K562 (cell line): ENCODE measurements at regions not wholly inside any gene's neighbourhood (a gene's known extent, or its start where the extent isn't known, plus 50 kb on each side); places are given as distances from the start of the nearest gene placed in this dataset.

Experiments
- ATAC-seq: fragments of 200-7000 bp; cut with Tn5 transposase; 3 replicates; pipeline ENCODE4 v1.9.1; 2020; ENCODE audit warnings: moderate library complexity
- BruUV-seq: library from RNA; stranded (reverse); fragments of 400-500 nt; replicated peaks from 2 replicates; lab custom pipeline; 2021; lab: Mats Ljungman, UMichigan
- CTCF ChIA-PET: fragments of 300-600 bp; formaldehyde crosslinking; extraction: SDS; loops from one replicate; lab custom pipeline; 2021; ENCODE audit warnings: low intra/inter-chr PET ratio; lab: Yijun Ruan, JAX
- POLR2A ChIA-PET: fragments of 300-600, 350-650 bp; sonication (Branson Sonifier 250); formaldehyde crosslinking; extraction: SDS; loops from one replicate; lab custom pipeline; 2021; ENCODE audit warnings: antibody characterized with exemption, inconsistent platforms; lab: Yijun Ruan, JAX
- DNase-seq, 4 experiments: peaks; one replicate each; pipeline versions ENCODE4 v3.0.0 to v3.0.0-alpha.2; 2011 to 2018; ENCODE audit warnings: low spot score in 3 of 4, mixed read lengths in 3 of 4; ENCODE audit errors: extremely low read depth in 1 of 4
- FAIRE-seq: peaks from 2 replicates; lab custom pipeline; 2011; peaks lifted over from hg19 to GRCh38; lab: Jason Lieb, UNC
- H2AFZ ChIP-seq: 2 replicates; pipeline ENCODE4 v1.6.0; 2011; ENCODE audit warnings: low read depth, low read length, control low read depth, inconsistent platforms
- H3K27ac ChIP-seq: fragments of 200-600 bp; 3 replicates; pipeline ENCODE4 v1.8.0; 2011; ENCODE audit warnings: low read depth, mild to moderate bottlenecking, control low read depth, inconsistent platforms, low read length, moderate library complexity, mixed read lengths; ENCODE audit errors: extremely low read depth
- H3K27me3 ChIP-seq, 2 experiments: fragments of 300-600 bp in 1 of 2; 2 replicates in 1 of 2; 3 replicates in 1 of 2; pipeline versions ENCODE4 v1.6.0 to v1.8.0; 2011; ENCODE audit warnings: inconsistent platforms in 2 of 2, low read length in 2 of 2, mild to moderate bottlenecking in 1 of 2, mixed read lengths in 1 of 2, moderate library complexity in 1 of 2; ENCODE audit not compliant: control insufficient read depth in 2 of 2, insufficient read depth in 2 of 2
- H3K36me3 ChIP-seq: fragments of 300-600 bp; 3 replicates; pipeline ENCODE4 v1.8.0; 2011; ENCODE audit warnings: mild to moderate bottlenecking, low read length, inconsistent platforms; ENCODE audit not compliant: control insufficient read depth, insufficient read depth
- H3K4me1 ChIP-seq, 2 experiments: fragments of 200-600 bp in 1 of 2; replicated peaks in 1 of 2; 2 replicates in 1 of 2; 3 replicates in 1 of 2; pipeline versions ENCODE4 v1.5.1 to v1.8.0; 2011; ENCODE audit warnings: inconsistent platforms in 2 of 2, low read length in 2 of 2, mild to moderate bottlenecking in 1 of 2, mixed read lengths in 1 of 2, moderate library complexity in 1 of 2; ENCODE audit not compliant: control insufficient read depth in 2 of 2, insufficient read depth in 2 of 2
- H3K4me2 ChIP-seq: 2 replicates; pipeline ENCODE4 v1.6.1; 2011; ENCODE audit warnings: low read length, control low read depth, inconsistent platforms, mixed read lengths; ENCODE audit not compliant: insufficient read depth
- H3K4me3 ChIP-seq: fragments of 200-600 bp; sonication (generic), shearing (Covaris generic); 2 replicates; pipeline ENCODE4 v1.5.1; 2016; ENCODE audit warnings: control low read depth, inconsistent platforms
- H3K79me2 ChIP-seq: fragments of 200-600 bp; 3 replicates; pipeline ENCODE4 v1.8.0; 2011; ENCODE audit warnings: low read length, inconsistent platforms; ENCODE audit not compliant: control insufficient read depth, insufficient read depth
- H3K9ac ChIP-seq, 2 experiments: 2 replicates each; pipeline versions ENCODE4 v1.6.0 to v1.6.1; 2011; ENCODE audit warnings: low read depth in 2 of 2, low read length in 2 of 2, control low read depth in 1 of 2, inconsistent platforms in 1 of 2, mild to moderate bottlenecking in 1 of 2, mixed read lengths in 1 of 2; ENCODE audit not compliant: insufficient read depth in 1 of 2
- H3K9me1 ChIP-seq: one replicate; pipeline ENCODE4 v1.6.0; 2011; ENCODE audit warnings: inconsistent platforms, mild to moderate bottlenecking, low read length, moderate library complexity; ENCODE audit not compliant: control insufficient read depth, insufficient read depth
- H3K9me3 ChIP-seq: replicated peaks from 2 replicates; pipeline ENCODE4 v1.5.1; 2011; ENCODE audit warnings: low read depth, low read length, inconsistent platforms; ENCODE audit not compliant: control insufficient read depth, insufficient read depth
- H4K20me1 ChIP-seq: replicated peaks from 2 replicates; pipeline ENCODE4 v1.6.1; 2011; ENCODE audit warnings: low read length, inconsistent platforms, mixed read lengths; ENCODE audit not compliant: control insufficient read depth, insufficient read depth
- RAD21 ChIP-seq, 2 experiments: fragments of 250-450 bp in 1 of 2; fragments of 450-650 bp in 1 of 2; sonication (Bioruptor Pico) in 1 of 2; formaldehyde crosslinking in 1 of 2; IDR thresholded peaks in 1 of 2; conservative IDR thresholded peaks in 1 of 2; 2 replicates each; pipeline versions ENCODE4 v1.4.0 to v1.8.0; 2020 to 2022; ENCODE audit warnings: mild to moderate bottlenecking in 2 of 2, moderate library complexity in 1 of 2
- RUNX1 ChIP-seq: sonication (generic); IDR thresholded peaks from 2 replicates; pipeline ENCODE4 v1.6.1; 2016; ENCODE audit warnings: antibody characterized with exemption, low read depth
- SMC3 ChIP-seq: conservative IDR thresholded peaks from 2 replicates; pipeline ENCODE4 v1.6.1; 2011; ENCODE audit warnings: low read depth, low read length, improper control_type of control experiment; ENCODE audit not compliant: insufficient read depth
- TEAD4 ChIP-seq, 2 experiments: sonication (generic) in 1 of 2; formaldehyde crosslinking in 1 of 2; IDR thresholded peaks; 2 replicates each; pipeline versions ENCODE4 v1.6.1 to v1.8.0; 2012 to 2022; ENCODE audit warnings: borderline replicate concordance in 1 of 2, inconsistent platforms in 1 of 2, low read length in 1 of 2, mild to moderate bottlenecking in 1 of 2, missing genetic modification reagents in 1 of 2
- ZNF24 ChIP-seq: fragments of 450-650 bp; IDR thresholded peaks from 2 replicates; pipeline ENCODE4 v1.6.1; 2016
- ZNF324 ChIP-seq: fragments of 250-450 bp; sonication (Bioruptor Pico); IDR thresholded peaks from 2 replicates; pipeline ENCODE4 v1.4.0; 2020; ENCODE audit warnings: mild to moderate bottlenecking
- WGBS: fragments of 100-300 bp; shearing (Covaris generic); methylation state at CpG from one replicate; pipeline ENCODE4 v1.1.6; 2016; ENCODE audit warnings: low coverage, mixed read lengths; ENCODE audit not compliant: insufficient coverage; ENCODE audit errors: missing lambda C conversion rate; 5-methylcytosine and 5-hydroxymethylcytosine counted together
- in situ Hi-C: fragments of 300-500 bp; cut with MboI; formaldehyde crosslinking; loops from 4 replicates; pipeline ENCODE4 v1.15.0; 2018; ENCODE audit warnings: inconsistent platforms, mixed read lengths
- intact Hi-C: fragments of 100-400 bp; cut with micrococcal nuclease; formaldehyde crosslinking; loops from 2 replicates; pipeline ENCODE4 v1.14.2; 2022
- TF ChIP-seq, protein P1 (sequence below), 3 experiments: IDR thresholded peaks in 2 of 3; conservative IDR thresholded peaks in 1 of 3; 2 replicates each; pipeline ENCODE4 v1.5.1; 2011 to 2012; ENCODE audit warnings: low read length in 3 of 3, mild to moderate bottlenecking in 3 of 3, control low read depth in 2 of 3, improper control_type of control experiment in 1 of 3, inconsistent platforms in 1 of 3, low read depth in 1 of 3, mixed read lengths in 1 of 3, moderate library complexity in 1 of 3; ENCODE audit not compliant: insufficient read depth in 2 of 3
- TF ChIP-seq, protein P2 (sequence below): sonication (generic); formaldehyde crosslinking; IDR thresholded peaks from 2 replicates; pipeline ENCODE4 v1.8.0; 2022; ENCODE audit warnings: missing genetic modification reagents, mild to moderate bottlenecking, moderate library complexity, borderline replicate concordance
- TF ChIP-seq, protein P3 (sequence below): fragments of 450-650 bp; conservative IDR thresholded peaks from 2 replicates; pipeline ENCODE4 v1.6.1; 2016; ENCODE audit warnings: missing genetic modification characterization, low read depth, mild to moderate bottlenecking, control low read depth, missing compliant biosample characterization
- TF ChIP-seq, protein P4 (sequence below): fragments of 450-650 bp; formaldehyde crosslinking; IDR thresholded peaks from 2 replicates; pipeline ENCODE4 v1.4.0; 2020; ENCODE audit warnings: mild to moderate bottlenecking, moderate library complexity
- TF ChIP-seq, protein P5 (sequence below): IDR thresholded peaks from 2 replicates; pipeline ENCODE4 v1.6.1; 2016; ENCODE audit warnings: missing genetic modification characterization, missing compliant biosample characterization

DNA sequence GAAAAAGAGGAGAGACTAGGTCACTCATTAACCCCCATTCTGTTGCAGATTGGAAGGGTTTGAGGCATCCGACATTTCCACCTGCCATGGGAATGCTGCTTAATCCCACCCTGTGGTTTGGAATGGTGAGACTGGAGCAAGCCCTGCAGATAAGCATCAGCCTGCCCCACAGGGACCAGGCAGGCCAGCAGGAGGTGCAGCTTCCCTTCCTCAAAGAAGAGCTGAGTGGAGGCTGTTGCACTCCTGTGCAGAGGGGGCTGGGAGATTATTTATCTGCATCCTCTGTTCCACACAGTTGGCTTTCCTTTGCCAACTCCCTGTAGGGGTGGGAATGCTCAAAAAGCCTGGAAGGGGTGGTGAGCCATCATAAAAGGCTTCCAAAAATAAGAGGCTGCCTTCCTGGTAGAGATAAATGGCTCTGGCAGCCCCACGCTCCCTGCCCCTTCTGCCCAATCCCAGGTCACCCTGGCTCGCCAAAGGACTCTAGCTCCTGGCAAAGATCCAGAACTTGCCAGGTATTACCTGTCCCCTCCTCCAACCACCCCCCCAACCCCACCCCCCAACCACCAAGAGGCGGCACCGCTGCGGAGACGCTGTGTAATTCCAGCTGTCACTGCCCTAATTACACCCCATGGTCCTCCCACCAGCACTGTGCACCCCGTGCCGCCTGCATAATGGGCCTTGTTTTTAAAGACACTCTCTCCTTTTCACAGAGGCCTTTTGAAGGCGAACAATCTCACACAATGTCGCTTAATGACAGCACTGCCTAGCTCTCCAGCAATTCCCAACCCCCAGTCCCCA, 83.0 kb upstream of the ZC3H12A start (continued):
- TF ChIP-seq SMC3 (peak; percentile 44), RAD21 (CRISPR knock-in tag; conservative IDR thresholded peaks at IDR 0.05 in 1 of 2, IDR thresholded peaks at IDR 0.05 in 1 of 2) (peak in 1 of 2 experiments; percentile 64; a peak in 2 of 4 replicates)
- TF ChIP-seq, protein P1, sequence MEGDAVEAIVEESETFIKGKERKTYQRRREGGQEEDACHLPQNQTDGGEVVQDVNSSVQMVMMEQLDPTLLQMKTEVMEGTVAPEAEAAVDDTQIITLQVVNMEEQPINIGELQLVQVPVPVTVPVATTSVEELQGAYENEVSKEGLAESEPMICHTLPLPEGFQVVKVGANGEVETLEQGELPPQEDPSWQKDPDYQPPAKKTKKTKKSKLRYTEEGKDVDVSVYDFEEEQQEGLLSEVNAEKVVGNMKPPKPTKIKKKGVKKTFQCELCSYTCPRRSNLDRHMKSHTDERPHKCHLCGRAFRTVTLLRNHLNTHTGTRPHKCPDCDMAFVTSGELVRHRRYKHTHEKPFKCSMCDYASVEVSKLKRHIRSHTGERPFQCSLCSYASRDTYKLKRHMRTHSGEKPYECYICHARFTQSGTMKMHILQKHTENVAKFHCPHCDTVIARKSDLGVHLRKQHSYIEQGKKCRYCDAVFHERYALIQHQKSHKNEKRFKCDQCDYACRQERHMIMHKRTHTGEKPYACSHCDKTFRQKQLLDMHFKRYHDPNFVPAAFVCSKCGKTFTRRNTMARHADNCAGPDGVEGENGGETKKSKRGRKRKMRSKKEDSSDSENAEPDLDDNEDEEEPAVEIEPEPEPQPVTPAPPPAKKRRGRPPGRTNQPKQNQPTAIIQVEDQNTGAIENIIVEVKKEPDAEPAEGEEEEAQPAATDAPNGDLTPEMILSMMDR (IDR thresholded peaks at IDR 0.05 in 2 of 3, conservative IDR thresholded peaks at IDR 0.05 in 1 of 3; ENCODE audit: insufficient read depth in 2 of 3, low read depth in 1 of 3, low read length in 3 of 3) = peak; percentile 56 to 63 (median 58); a peak in 5 of 6 replicates
- TF ChIP-seq, protein P2, sequence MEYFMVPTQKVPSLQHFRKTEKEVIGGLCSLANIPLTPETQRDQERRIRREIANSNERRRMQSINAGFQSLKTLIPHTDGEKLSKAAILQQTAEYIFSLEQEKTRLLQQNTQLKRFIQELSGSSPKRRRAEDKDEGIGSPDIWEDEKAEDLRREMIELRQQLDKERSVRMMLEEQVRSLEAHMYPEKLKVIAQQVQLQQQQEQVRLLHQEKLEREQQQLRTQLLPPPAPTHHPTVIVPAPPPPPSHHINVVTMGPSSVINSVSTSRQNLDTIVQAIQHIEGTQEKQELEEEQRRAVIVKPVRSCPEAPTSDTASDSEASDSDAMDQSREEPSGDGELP (CRISPR knock-in tag) = peak; percentile 24; the same call in 1 of the 2 replicates
- TF ChIP-seq, all 486 proteins: peak for 5

DNA sequence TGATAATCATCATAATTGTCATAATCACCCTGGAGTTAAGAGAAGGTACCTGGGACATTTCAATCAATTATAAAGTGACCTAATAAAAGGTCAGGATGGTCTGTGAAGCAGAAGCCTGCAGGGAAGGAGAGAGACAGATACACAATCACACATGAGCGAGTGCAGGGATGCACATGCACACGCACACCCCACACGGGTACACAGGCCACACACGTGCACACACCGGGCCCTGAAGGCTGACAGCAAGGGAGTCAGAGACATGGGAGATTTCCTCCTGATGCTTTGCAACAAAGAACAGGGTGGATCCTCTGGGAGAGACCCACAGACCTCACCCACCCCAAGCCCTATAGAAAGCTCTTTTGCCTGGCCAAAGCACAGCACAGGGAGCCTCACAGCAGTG, 82.3 kb upstream of the ZC3H12A start:
- intact Hi-C loops (no loop called here), in situ Hi-C loops (no loop called here)
- POLR2A ChIA-PET = no interaction called here
- Histone ChIP-seq H3K9me1 (no peaks in the 10 kb centered on the region), H4K20me1 (0 out of 2 replicates have a peak, but pooled peaks cover 6% of the 10 kb centered on the region), H3K27ac (no peak overlapping the region), H3K36me3 (no peaks in the 10 kb centered on the region), H3K4me2 (no peak overlapping the region), H3K27me3 (peaks cover 6 to 33% of the 10 kb centered on the region in 2 experiments; a peak in 3 of 5 replicates), H3K9me3 (no peaks in the 10 kb centered on the region), H2AFZ (no peak overlapping the region), H3K79me2 (no peaks in the 10 kb centered on the region), H3K4me1 (no peaks in the 10 kb centered on the region), H3K4me3 (no peak overlapping the region), H3K9ac (no peak overlapping the region)
- FAIRE-seq (no peak), DNase-seq (no peak), ATAC-seq (no peak)
- BruUV-seq = no TSS peak
- CTCF ChIA-PET = no interaction called here
- WGBS = 1% methylated on average over 5 of the region's 5 CpGs
- TF ChIP-seq RUNX1 (no peak), ZNF324 (CRISPR knock-in tag) (no peak), ZNF24 (no peak), TEAD4 (IDR thresholded peaks at IDR 0.05; ENCODE audit: low read length) (no peak), TEAD4 (CRISPR knock-in tag; IDR thresholded peaks at IDR 0.05; ENCODE audit: borderline replicate concordance) (no peak)
- TF ChIP-seq, protein P3, sequence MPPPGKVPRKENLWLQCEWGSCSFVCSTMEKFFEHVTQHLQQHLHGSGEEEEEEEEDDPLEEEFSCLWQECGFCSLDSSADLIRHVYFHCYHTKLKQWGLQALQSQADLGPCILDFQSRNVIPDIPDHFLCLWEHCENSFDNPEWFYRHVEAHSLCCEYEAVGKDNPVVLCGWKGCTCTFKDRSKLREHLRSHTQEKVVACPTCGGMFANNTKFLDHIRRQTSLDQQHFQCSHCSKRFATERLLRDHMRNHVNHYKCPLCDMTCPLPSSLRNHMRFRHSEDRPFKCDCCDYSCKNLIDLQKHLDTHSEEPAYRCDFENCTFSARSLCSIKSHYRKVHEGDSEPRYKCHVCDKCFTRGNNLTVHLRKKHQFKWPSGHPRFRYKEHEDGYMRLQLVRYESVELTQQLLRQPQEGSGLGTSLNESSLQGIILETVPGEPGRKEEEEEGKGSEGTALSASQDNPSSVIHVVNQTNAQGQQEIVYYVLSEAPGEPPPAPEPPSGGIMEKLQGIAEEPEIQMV (tag) = no peak
- TF ChIP-seq, protein P4, sequence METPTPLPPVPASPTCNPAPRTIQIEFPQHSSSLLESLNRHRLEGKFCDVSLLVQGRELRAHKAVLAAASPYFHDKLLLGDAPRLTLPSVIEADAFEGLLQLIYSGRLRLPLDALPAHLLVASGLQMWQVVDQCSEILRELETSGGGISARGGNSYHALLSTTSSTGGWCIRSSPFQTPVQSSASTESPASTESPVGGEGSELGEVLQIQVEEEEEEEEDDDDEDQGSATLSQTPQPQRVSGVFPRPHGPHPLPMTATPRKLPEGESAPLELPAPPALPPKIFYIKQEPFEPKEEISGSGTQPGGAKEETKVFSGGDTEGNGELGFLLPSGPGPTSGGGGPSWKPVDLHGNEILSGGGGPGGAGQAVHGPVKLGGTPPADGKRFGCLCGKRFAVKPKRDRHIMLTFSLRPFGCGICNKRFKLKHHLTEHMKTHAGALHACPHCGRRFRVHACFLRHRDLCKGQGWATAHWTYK (CRISPR knock-in tag) = no peak
- TF ChIP-seq, protein P5, sequence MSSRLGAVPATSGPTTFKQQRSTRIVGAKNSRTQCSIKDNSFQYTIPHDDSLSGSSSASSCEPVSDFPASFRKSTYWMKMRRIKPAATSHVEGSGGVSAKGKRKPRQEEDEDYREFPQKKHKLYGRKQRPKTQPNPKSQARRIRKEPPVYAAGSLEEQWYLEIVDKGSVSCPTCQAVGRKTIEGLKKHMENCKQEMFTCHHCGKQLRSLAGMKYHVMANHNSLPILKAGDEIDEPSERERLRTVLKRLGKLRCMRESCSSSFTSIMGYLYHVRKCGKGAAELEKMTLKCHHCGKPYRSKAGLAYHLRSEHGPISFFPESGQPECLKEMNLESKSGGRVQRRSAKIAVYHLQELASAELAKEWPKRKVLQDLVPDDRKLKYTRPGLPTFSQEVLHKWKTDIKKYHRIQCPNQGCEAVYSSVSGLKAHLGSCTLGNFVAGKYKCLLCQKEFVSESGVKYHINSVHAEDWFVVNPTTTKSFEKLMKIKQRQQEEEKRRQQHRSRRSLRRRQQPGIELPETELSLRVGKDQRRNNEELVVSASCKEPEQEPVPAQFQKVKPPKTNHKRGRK = no peak
